ENCODE measurements at regions not wholly inside any gene's neighbourhood (a gene's known extent, or its start where the extent isn't known, plus 50 kb on each side); places are given as distances from the start of the nearest gene placed in this dataset.

DNA sequence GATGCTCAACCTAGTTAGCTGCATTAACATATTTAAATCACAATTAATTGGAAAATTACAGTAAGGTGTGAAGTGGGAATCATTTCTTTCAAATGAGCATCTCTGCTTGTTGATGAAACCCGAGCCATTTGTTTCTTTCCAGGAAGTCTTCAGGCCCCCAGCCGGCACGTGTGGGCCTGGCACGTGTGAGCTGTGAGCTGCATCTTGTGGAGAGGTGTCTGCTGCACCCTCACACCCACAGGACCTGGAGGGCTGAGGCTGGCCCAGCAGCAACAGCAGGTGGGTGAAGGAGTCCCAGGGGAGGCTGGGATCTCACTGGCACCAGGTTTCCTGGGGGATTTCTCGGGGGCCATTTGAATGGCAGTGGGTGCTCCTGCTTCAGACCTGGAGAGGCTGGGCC lies 372.5 kb upstream of the MKI67 start:
- TF ChIP-seq POLR2AphosphoS5 (IDR thresholded peaks at IDR 0.05; ENCODE audit: low read depth, low read length), result no peak
- TF ChIP-seq, protein P1, sequence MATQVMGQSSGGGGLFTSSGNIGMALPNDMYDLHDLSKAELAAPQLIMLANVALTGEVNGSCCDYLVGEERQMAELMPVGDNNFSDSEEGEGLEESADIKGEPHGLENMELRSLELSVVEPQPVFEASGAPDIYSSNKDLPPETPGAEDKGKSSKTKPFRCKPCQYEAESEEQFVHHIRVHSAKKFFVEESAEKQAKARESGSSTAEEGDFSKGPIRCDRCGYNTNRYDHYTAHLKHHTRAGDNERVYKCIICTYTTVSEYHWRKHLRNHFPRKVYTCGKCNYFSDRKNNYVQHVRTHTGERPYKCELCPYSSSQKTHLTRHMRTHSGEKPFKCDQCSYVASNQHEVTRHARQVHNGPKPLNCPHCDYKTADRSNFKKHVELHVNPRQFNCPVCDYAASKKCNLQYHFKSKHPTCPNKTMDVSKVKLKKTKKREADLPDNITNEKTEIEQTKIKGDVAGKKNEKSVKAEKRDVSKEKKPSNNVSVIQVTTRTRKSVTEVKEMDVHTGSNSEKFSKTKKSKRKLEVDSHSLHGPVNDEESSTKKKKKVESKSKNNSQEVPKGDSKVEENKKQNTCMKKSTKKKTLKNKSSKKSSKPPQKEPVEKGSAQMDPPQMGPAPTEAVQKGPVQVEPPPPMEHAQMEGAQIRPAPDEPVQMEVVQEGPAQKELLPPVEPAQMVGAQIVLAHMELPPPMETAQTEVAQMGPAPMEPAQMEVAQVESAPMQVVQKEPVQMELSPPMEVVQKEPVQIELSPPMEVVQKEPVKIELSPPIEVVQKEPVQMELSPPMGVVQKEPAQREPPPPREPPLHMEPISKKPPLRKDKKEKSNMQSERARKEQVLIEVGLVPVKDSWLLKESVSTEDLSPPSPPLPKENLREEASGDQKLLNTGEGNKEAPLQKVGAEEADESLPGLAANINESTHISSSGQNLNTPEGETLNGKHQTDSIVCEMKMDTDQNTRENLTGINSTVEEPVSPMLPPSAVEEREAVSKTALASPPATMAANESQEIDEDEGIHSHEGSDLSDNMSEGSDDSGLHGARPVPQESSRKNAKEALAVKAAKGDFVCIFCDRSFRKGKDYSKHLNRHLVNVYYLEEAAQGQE (IDR thresholded peaks at IDR 0.05; ENCODE audit: insufficient read depth in 1 of 2, low read depth in 2 of 2, low read length in 2 of 2), result no peak

Data from PFSK-1 (cell line).